ENCODE measurements at regions not wholly inside any gene's neighbourhood (a gene's known extent, or its start where the extent isn't known, plus 50 kb on each side); places are given as distances from the start of the nearest gene placed in this dataset.

- Mint-ChIP-seq H3K4me3 (ENCODE audit: unreplicated experiment) (no peak overlapping the region), H3K9me3 (ENCODE audit: unreplicated experiment) (no peaks in the 10 kb centered on the region), H3K27me3 (ENCODE audit: insufficient read depth, unreplicated experiment) (no peaks in the 10 kb centered on the region), H3K36me3 (ENCODE audit: insufficient read depth, unreplicated experiment) (no peaks in the 10 kb centered on the region), H3K4me1 (ENCODE audit: insufficient read depth, unreplicated experiment) (no peaks in the 10 kb centered on the region), H3K27ac (ENCODE audit: low read depth, unreplicated experiment) (no peak overlapping the region)
- no peak for DNase-seq (ENCODE audit: unreplicated experiment)
- ChIA-PET CTCF (no interaction called here), POLR2A (no interaction called here)
- TF ChIP-seq CTCF (IDR thresholded peaks at IDR 0.05; ENCODE audit: unreplicated experiment), result no peak
- intact Hi-C loops (cut with micrococcal nuclease), result no loop called here
- no TSS peak for BruUV-seq (replicated peaks)
These were observed 115.2 kb upstream of the ARGLU1 start for GRCh38 chr13:106683179-106683578.

- intact Hi-C loops (cut with micrococcal nuclease), result no loop called here
- Mint-ChIP-seq H3K27me3 (ENCODE audit: insufficient read depth, unreplicated experiment) (no peaks in the 10 kb centered on the region), H3K9me3 (ENCODE audit: unreplicated experiment) (no peaks in the 10 kb centered on the region), H3K4me1 (ENCODE audit: insufficient read depth, unreplicated experiment) (no peaks in the 10 kb centered on the region), H3K36me3 (ENCODE audit: insufficient read depth, unreplicated experiment) (no peaks in the 10 kb centered on the region), H3K4me3 (ENCODE audit: unreplicated experiment) (no peak overlapping the region), H3K27ac (ENCODE audit: low read depth, unreplicated experiment) (no peak overlapping the region)
- POLR2A ChIA-PET, result no interaction called here
- BruUV-seq (replicated peaks), result no TSS peak
- no peak for TF ChIP-seq CTCF (IDR thresholded peaks at IDR 0.05; ENCODE audit: unreplicated experiment)
- CTCF ChIA-PET, result interaction anchor here (0.9 kb wide), 1 partner anchor 28 kb away, joined by 3 read pairs; no protein-coding TSS in a partner anchor
- no peak for DNase-seq (ENCODE audit: unreplicated experiment)
These were observed 114.1 kb upstream of the ARGLU1 start for GRCh38 chr13:106681997-106682396.

- ChIA-PET CTCF (no interaction called here), POLR2A (no interaction called here)
- Mint-ChIP-seq H3K4me1 (ENCODE audit: insufficient read depth, unreplicated experiment) (no peaks in the 10 kb centered on the region), H3K4me3 (ENCODE audit: unreplicated experiment) (no peak overlapping the region), H3K27ac (ENCODE audit: low read depth, unreplicated experiment) (no peak overlapping the region), H3K27me3 (ENCODE audit: insufficient read depth, unreplicated experiment) (no peaks in the 10 kb centered on the region), H3K36me3 (ENCODE audit: insufficient read depth, unreplicated experiment) (no peaks in the 10 kb centered on the region), H3K9me3 (ENCODE audit: unreplicated experiment) (no peaks in the 10 kb centered on the region)
- DNase-seq (ENCODE audit: unreplicated experiment), result no peak
- intact Hi-C loops (cut with micrococcal nuclease), result no loop called here
- TF ChIP-seq CTCF (IDR thresholded peaks at IDR 0.05; ENCODE audit: unreplicated experiment), result no peak
- no TSS peak for BruUV-seq (replicated peaks)
These were observed 113.6 kb upstream of the ARGLU1 start for GRCh38 chr13:106681536-106681935.

- no peak for TF ChIP-seq CTCF (IDR thresholded peaks at IDR 0.05; ENCODE audit: unreplicated experiment)
- Mint-ChIP-seq H3K4me3 (ENCODE audit: unreplicated experiment) (no peak overlapping the region), H3K36me3 (ENCODE audit: insufficient read depth, unreplicated experiment) (no peaks in the 10 kb centered on the region), H3K4me1 (ENCODE audit: insufficient read depth, unreplicated experiment) (no peaks in the 10 kb centered on the region), H3K27ac (ENCODE audit: low read depth, unreplicated experiment) (no peak overlapping the region), H3K27me3 (ENCODE audit: insufficient read depth, unreplicated experiment) (no peaks in the 10 kb centered on the region), H3K9me3 (ENCODE audit: unreplicated experiment) (no peaks in the 10 kb centered on the region)
- POLR2A ChIA-PET, result no interaction called here
- BruUV-seq (replicated peaks), result no TSS peak
- DNase-seq (ENCODE audit: unreplicated experiment), result no peak
- intact Hi-C loops (cut with micrococcal nuclease), result no loop called here
- CTCF ChIA-PET, result no interaction called here
These were observed 113.0 kb upstream of the ARGLU1 start for GRCh38 chr13:106680796-106681472.

Measured in MCF 10A (cell line).